Naive thymus-derived CD4-positive, alpha-beta T cell (primary cell): ENCODE measurements at regions not wholly inside any gene's neighbourhood (a gene's known extent, or its start where the extent isn't known, plus 50 kb on each side); places are given as distances from the start of the nearest gene placed in this dataset.

Source experiments
- ATAC-seq: fragments of 150-1000 bp; cut with Tn5 transposase; 2 replicates; pipeline ENCODE4 v1.10.0; 2021; ENCODE audit warnings: mild to moderate bottlenecking, moderate library complexity
- CTCF ChIA-PET: fragments of 350-600 bp; sonication (Branson Sonifier 250); formaldehyde crosslinking; loops from one replicate; lab custom pipeline; 2021; ENCODE audit warnings: antibody characterized with exemption; lab: Charles Lee
- POLR2A ChIA-PET: fragments of 350-600 bp; sonication (Branson Sonifier 250); formaldehyde crosslinking; loops from one replicate; lab custom pipeline; 2021; ENCODE audit warnings: antibody characterized with exemption, inconsistent platforms; lab: Charles Lee
- DNase-seq, 9 donors: peaks; one replicate each; pipeline versions ENCODE4 v3.0.0 to v3.0.0-alpha.2; 2020 to 2022; ENCODE audit warnings: mixed read lengths in 1 of 9
- H3K27ac ChIP-seq: one replicate; pipeline ENCODE4 v1.7.0; 2013; ENCODE audit warnings: mild to moderate bottlenecking, low read depth, low read length, moderate library complexity
- H3K27me3 ChIP-seq, 2 donors: one replicate each; pipeline ENCODE4 v1.7.0; 2013; ENCODE audit warnings: low read length in 2 of 2, mild to moderate bottlenecking in 2 of 2, moderate library complexity in 2 of 2; ENCODE audit not compliant: control insufficient read depth in 2 of 2, insufficient read depth in 2 of 2
- H3K36me3 ChIP-seq, 3 experiments: 1 replicate in 2 of 3; 2 replicates in 1 of 3; pipeline ENCODE4 v1.7.0; 2013; ENCODE audit warnings: low read length in 3 of 3, mild to moderate bottlenecking in 3 of 3, moderate library complexity in 1 of 3; ENCODE audit not compliant: insufficient read depth in 3 of 3, control insufficient read depth in 2 of 3
- H3K4me1 ChIP-seq, 2 donors: one replicate each; pipeline ENCODE4 v1.7.0; 2013; ENCODE audit warnings: low read length in 2 of 2, mild to moderate bottlenecking in 2 of 2, moderate library complexity in 1 of 2; ENCODE audit not compliant: control insufficient read depth in 2 of 2, insufficient read depth in 2 of 2
- H3K4me3 ChIP-seq: 2 replicates; pipeline ENCODE4 v1.7.0; 2013; ENCODE audit warnings: mild to moderate bottlenecking, low read length
- H3K9me3 ChIP-seq, 3 experiments: 1 replicate in 2 of 3; 2 replicates in 1 of 3; pipeline ENCODE4 v1.7.0; 2013; ENCODE audit warnings: low read length in 3 of 3; ENCODE audit not compliant: control insufficient read depth in 2 of 3
- H3K27ac Mint-ChIP-seq, 9 donors: one replicate each; pipeline ENCODE4 v1.8.0; 2020 to 2022; ENCODE audit warnings: mixed read lengths in 9 of 9, mild to moderate bottlenecking in 8 of 9, moderate library complexity in 5 of 9, inconsistent platforms in 2 of 9
- H3K27me3 Mint-ChIP-seq, 5 donors: one replicate each; pipeline ENCODE4 v1.8.0; 2021 to 2022; ENCODE audit warnings: mixed read lengths in 5 of 5, mild to moderate bottlenecking in 1 of 5
- H3K36me3 Mint-ChIP-seq, 5 donors: one replicate each; pipeline ENCODE4 v1.8.0; 2020 to 2022; ENCODE audit warnings: mixed read lengths in 5 of 5, mild to moderate bottlenecking in 3 of 5, inconsistent platforms in 1 of 5
- H3K4me1 Mint-ChIP-seq, 7 donors: one replicate each; pipeline ENCODE4 v1.8.0; 2020 to 2022; ENCODE audit warnings: mixed read lengths in 7 of 7, mild to moderate bottlenecking in 3 of 7, inconsistent platforms in 1 of 7
- H3K4me3 Mint-ChIP-seq, 10 donors: one replicate each; pipeline ENCODE4 v1.8.0; 2020 to 2022; ENCODE audit warnings: mild to moderate bottlenecking in 10 of 10, mixed read lengths in 10 of 10, moderate library complexity in 6 of 10, inconsistent platforms in 2 of 10
- H3K9me3 Mint-ChIP-seq, 11 donors: one replicate each; pipeline ENCODE4 v1.8.0; 2020 to 2022; ENCODE audit warnings: mixed read lengths in 11 of 11, mild to moderate bottlenecking in 4 of 11, inconsistent platforms in 1 of 11, moderate library complexity in 1 of 11
- intact Hi-C, 2 donors: fragments of 100-400 bp; cut with micrococcal nuclease; formaldehyde crosslinking; loops; one replicate each; pipeline ENCODE4 v1.15.1; 2023

- H3K4me1 Mint-ChIP-seq, result peaks cover 0 to 16% (median 4%) of the 10 kb centered on the region in 7 donors
- DNase-seq (no peak), ATAC-seq (no peak)
- Histone ChIP-seq H3K36me3 (no peaks in the 10 kb centered on the region), H3K4me3 (no peak overlapping the region), H3K27me3 (no peaks in the 10 kb centered on the region), H3K9me3 (no peaks in the 10 kb centered on the region), H3K27ac (no peak overlapping the region), H3K4me1 (no peaks in the 10 kb centered on the region)
- no peak overlapping the region for H3K27ac Mint-ChIP-seq
- CTCF ChIA-PET, result no interaction called here
- intact Hi-C loops, result no loop called here
- no peak overlapping the region for H3K4me3 Mint-ChIP-seq
- peaks cover 0 to 30% (median 0%) of the 10 kb centered on the region in 5 donors for H3K27me3 Mint-ChIP-seq
- H3K36me3 Mint-ChIP-seq, result peaks cover 0 to 6% (median 0%) of the 10 kb centered on the region in 5 donors
- POLR2A ChIA-PET, result no interaction called here
- H3K9me3 Mint-ChIP-seq, result peaks cover 0 to 13% (median 2%) of the 10 kb centered on the region in 11 donors
Measured at GRCh38 chr15:91384189-91384730, 284.2 kb downstream of the SV2B start.

GRCh38 chr15:91385311-91385710 lies 285.3 kb downstream of the SV2B start:
- POLR2A ChIA-PET, result no interaction called here
- Mint-ChIP-seq H3K27me3 (peaks cover 0 to 38% (median 0%) of the 10 kb centered on the region in 5 donors), H3K27ac (no peak overlapping the region), H3K9me3 (peaks cover 0 to 12% (median 2%) of the 10 kb centered on the region in 11 donors), H3K4me3 (no peak overlapping the region), H3K36me3 (peaks cover 0 to 6% (median 0%) of the 10 kb centered on the region in 5 donors), H3K4me1 (peaks cover 0 to 16% (median 4%) of the 10 kb centered on the region in 7 donors)
- CTCF ChIA-PET, result interaction anchor here (0.7 to 1.0 kb wide), 2 partner anchors 27 to 31 kb away, joined by 3 to 7 read pairs; no protein-coding TSS in a partner anchor
- Histone ChIP-seq H3K27me3 (no peaks in the 10 kb centered on the region), H3K4me1 (no peaks in the 10 kb centered on the region), H3K27ac (no peak overlapping the region), H3K4me3 (no peak overlapping the region), H3K9me3 (no peaks in the 10 kb centered on the region), H3K36me3 (no peaks in the 10 kb centered on the region)
- DNase-seq (no peak), ATAC-seq (no peak)
- intact Hi-C loops, result no loop called here

GRCh38 chr15:91393186-91393585 lies 293.1 kb downstream of the SV2B start:
- H3K4me1 Mint-ChIP-seq, result peaks cover 0 to 4% (median 0%) of the 10 kb centered on the region in 7 donors
- CTCF ChIA-PET, result no interaction called here
- no peak for ATAC-seq

GRCh38 chr15:91400481-91400880 lies 300.4 kb downstream of the SV2B start:
- H3K9me3 ChIP-seq, result no peaks in the 10 kb centered on the region
- H3K27ac ChIP-seq, result no peak overlapping the region
- POLR2A ChIA-PET, result no interaction called here
- Mint-ChIP-seq H3K36me3 (peaks cover 0 to 6% (median 0%) of the 10 kb centered on the region in 5 donors), H3K27ac (no peak overlapping the region), H3K9me3 (peaks cover 0 to 23% (median 5%) of the 10 kb centered on the region in 11 donors), H3K4me1 (no peaks in the 10 kb centered on the region), H3K4me3 (no peak overlapping the region), H3K27me3 (peaks cover 0 to 12% (median 0%) of the 10 kb centered on the region in 5 donors)
- intact Hi-C loops, result loop anchor here in 1 of 2 donors (10.0 kb wide), 1 partner anchor 86 kb away; no protein-coding TSS in a partner anchor
- DNase-seq, result no peak
- no peaks in the 10 kb centered on the region for H3K36me3 ChIP-seq
- CTCF ChIA-PET, result no interaction called here
- no peaks in the 10 kb centered on the region for H3K27me3 ChIP-seq
- ATAC-seq, result no peak
- H3K4me1 ChIP-seq, result no peaks in the 10 kb centered on the region
- no peak overlapping the region for H3K4me3 ChIP-seq

More at GRCh38 chr15:91393186-91393585, 293.1 kb downstream of the SV2B start:
- Mint-ChIP-seq H3K9me3 (peaks cover 0 to 16% (median 2%) of the 10 kb centered on the region in 11 donors), H3K27ac (no peak overlapping the region), H3K27me3 (peaks cover 0 to 43% (median 0%) of the 10 kb centered on the region in 5 donors), H3K36me3 (peaks cover 0 to 5% (median 0%) of the 10 kb centered on the region in 5 donors), H3K4me3 (no peak overlapping the region)
- Histone ChIP-seq H3K4me1 (no peaks in the 10 kb centered on the region), H3K36me3 (no peaks in the 10 kb centered on the region), H3K4me3 (no peak overlapping the region), H3K27ac (no peak overlapping the region), H3K9me3 (no peaks in the 10 kb centered on the region), H3K27me3 (no peaks in the 10 kb centered on the region)
- POLR2A ChIA-PET, result no interaction called here
- DNase-seq, result no peak
- intact Hi-C loops, result no loop called here

- Mint-ChIP-seq H3K4me1 (peaks cover 12 to 29% (median 23%) of the 10 kb centered on the region in 7 donors), H3K27me3 (peaks cover 0 to 12% (median 0%) of the 10 kb centered on the region in 5 donors), H3K27ac (peak overlapping the region in 3 of 9 donors; percentile 1 to 44 (median 28)), H3K9me3 (peaks cover 0 to 10% (median under 1%) of the 10 kb centered on the region in 11 donors), H3K36me3 (peaks cover 0 to 7% (median 3%) of the 10 kb centered on the region in 5 donors), H3K4me3 (peak overlapping the region in 4 of 10 donors; percentile 2 to 61 (median 30))
- CTCF ChIA-PET, result no interaction called here
- H3K4me1 ChIP-seq, result peaks cover 8 to 11% of the 10 kb centered on the region in 2 donors
- H3K36me3 ChIP-seq, result no peaks in the 10 kb centered on the region
- ATAC-seq (peak; percentile 58), DNase-seq (peak in 5 of 9 donors; percentile 4 to 33 (median 7))
- no peaks in the 10 kb centered on the region for H3K27me3 ChIP-seq
- no peak overlapping the region for H3K4me3 ChIP-seq
- no peak overlapping the region for H3K27ac ChIP-seq
- no peaks in the 10 kb centered on the region for H3K9me3 ChIP-seq
- intact Hi-C loops, result loop anchor here in 1 of 2 donors (10.0 kb wide), 1 partner anchor 93 kb away; no protein-coding TSS in a partner anchor
- POLR2A ChIA-PET, result interaction anchor here (0.6 kb wide), 1 partner anchor 16 kb away, joined by 3 read pairs; no protein-coding TSS in a partner anchor
Measured at GRCh38 chr15:91407269-91407889, 307.3 kb downstream of the SV2B start.

GRCh38 chr15:91408476-91409076 lies 308.5 kb downstream of the SV2B start:
- Mint-ChIP-seq H3K9me3 (peaks cover 0 to 10% (median 2%) of the 10 kb centered on the region in 11 donors), H3K27ac (no peak overlapping the region), H3K27me3 (peaks cover 0 to 16% (median 0%) of the 10 kb centered on the region in 5 donors), H3K4me3 (no peak overlapping the region), H3K4me1 (peaks cover 12 to 29% (median 23%) of the 10 kb centered on the region in 7 donors), H3K36me3 (peaks cover 0 to 7% (median 3%) of the 10 kb centered on the region in 5 donors)
- CTCF ChIA-PET, result no interaction called here
- POLR2A ChIA-PET, result interaction anchor here (0.6 kb wide), 1 partner anchor 32 kb away, joined by 3 read pairs; no protein-coding TSS in a partner anchor
- no peak for ATAC-seq
- Histone ChIP-seq H3K9me3 (no peaks in the 10 kb centered on the region), H3K36me3 (no peaks in the 10 kb centered on the region), H3K4me3 (no peak overlapping the region), H3K27me3 (no peaks in the 10 kb centered on the region), H3K27ac (no peak overlapping the region), H3K4me1 (peaks cover 8 to 11% of the 10 kb centered on the region in 2 donors)
- no peak for DNase-seq
- intact Hi-C loops, result loop anchor here in 1 of 2 donors (10.0 kb wide), 1 partner anchor 94 kb away; no protein-coding TSS in a partner anchor
